ENCODE measurements at regions not wholly inside any gene's neighbourhood (a gene's known extent, or its start where the extent isn't known, plus 50 kb on each side); places are given as distances from the start of the nearest gene placed in this dataset.

GRCh38 chrX:69216911-69217310, 51.7 kb upstream of the PJA1 start:
- TF ChIP-seq TAF1 (IDR thresholded peaks at IDR 0.05; ENCODE audit: borderline replicate concordance, insufficient read depth, low read length) (no peak), SIN3A (IDR thresholded peaks at IDR 0.05; ENCODE audit: borderline replicate concordance, insufficient read depth, low read length) (no peak), FOXP2 (optimal IDR thresholded peaks at IDR 0.05; ENCODE audit: borderline replicate concordance, extremely low read depth, extremely low read length, insufficient read depth) (no peak), REST (IDR thresholded peaks at IDR 0.05; ENCODE audit: insufficient read depth in 1 of 2, low read depth in 2 of 2, low read length in 2 of 2) (no peak), POLR2AphosphoS5 (IDR thresholded peaks at IDR 0.05; ENCODE audit: low read depth, low read length) (no peak)

- no peak for TF ChIP-seq REST (IDR thresholded peaks at IDR 0.05; ENCODE audit: insufficient read depth in 1 of 2, low read depth in 2 of 2, low read length in 2 of 2)
- TF ChIP-seq POLR2AphosphoS5 (IDR thresholded peaks at IDR 0.05; ENCODE audit: low read depth, low read length), result no peak
- no peak for TF ChIP-seq FOXP2 (optimal IDR thresholded peaks at IDR 0.05; ENCODE audit: borderline replicate concordance, extremely low read depth, extremely low read length, insufficient read depth)
- TF ChIP-seq TAF1 (IDR thresholded peaks at IDR 0.05; ENCODE audit: borderline replicate concordance, insufficient read depth, low read length), result no peak
- TF ChIP-seq SIN3A (IDR thresholded peaks at IDR 0.05; ENCODE audit: borderline replicate concordance, insufficient read depth, low read length), result no peak
These were observed 51.2 kb upstream of the PJA1 start for GRCh38 chrX:69216446-69216845.

- TF ChIP-seq SIN3A (IDR thresholded peaks at IDR 0.05; ENCODE audit: borderline replicate concordance, insufficient read depth, low read length) (no peak), TAF1 (IDR thresholded peaks at IDR 0.05; ENCODE audit: borderline replicate concordance, insufficient read depth, low read length) (no peak), FOXP2 (optimal IDR thresholded peaks at IDR 0.05; ENCODE audit: borderline replicate concordance, extremely low read depth, extremely low read length, insufficient read depth) (no peak), POLR2AphosphoS5 (IDR thresholded peaks at IDR 0.05; ENCODE audit: low read depth, low read length) (no peak), REST (IDR thresholded peaks at IDR 0.05; ENCODE audit: insufficient read depth in 1 of 2, low read depth in 2 of 2, low read length in 2 of 2) (no peak)
These were observed 50.1 kb upstream of the PJA1 start for GRCh38 chrX:69215161-69215875.

Measured in PFSK-1 (cell line).